ENCODE measurements at regions not wholly inside any gene's neighbourhood (a gene's known extent, or its start where the extent isn't known, plus 50 kb on each side); places are given as distances from the start of the nearest gene placed in this dataset.

DNA sequence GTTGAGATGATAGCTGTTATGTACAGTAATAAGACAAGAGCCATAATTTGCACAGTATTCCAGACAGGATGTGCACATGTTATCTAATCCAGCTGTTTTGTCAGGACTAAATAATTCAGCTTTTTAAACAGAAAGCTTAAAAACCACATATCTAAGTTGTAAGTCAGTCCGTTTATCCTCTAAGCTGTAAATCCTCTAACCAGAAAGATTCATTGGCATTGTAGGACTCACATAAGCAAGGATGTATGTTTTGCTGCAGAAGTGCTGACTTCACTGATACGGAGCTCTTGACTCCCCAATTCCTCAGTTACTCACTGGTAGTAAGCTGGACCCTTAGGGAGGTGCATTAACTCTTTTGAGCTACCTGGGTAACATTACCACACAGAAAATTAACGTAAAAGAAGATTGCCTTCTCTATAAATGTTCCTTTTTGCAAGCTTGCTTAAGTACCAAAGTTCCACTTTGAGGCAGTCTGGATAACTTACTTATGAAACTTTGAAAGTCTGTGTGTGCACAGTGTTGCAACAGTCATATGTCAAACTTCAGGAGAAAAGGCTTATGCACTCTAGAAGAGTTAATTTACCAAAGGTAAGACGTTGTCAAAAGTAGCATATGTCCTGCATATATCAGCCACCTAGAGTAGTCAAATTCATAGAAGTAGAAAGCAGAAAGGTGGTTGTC is 58.3 kb upstream of the MAGEB2 start:
- no peak overlapping the region for H3K4me3 ChIP-seq (ENCODE audit: low read depth, low read length)
- DNase-seq (ENCODE audit: low read depth): no peak
- TF ChIP-seq, protein P1, sequence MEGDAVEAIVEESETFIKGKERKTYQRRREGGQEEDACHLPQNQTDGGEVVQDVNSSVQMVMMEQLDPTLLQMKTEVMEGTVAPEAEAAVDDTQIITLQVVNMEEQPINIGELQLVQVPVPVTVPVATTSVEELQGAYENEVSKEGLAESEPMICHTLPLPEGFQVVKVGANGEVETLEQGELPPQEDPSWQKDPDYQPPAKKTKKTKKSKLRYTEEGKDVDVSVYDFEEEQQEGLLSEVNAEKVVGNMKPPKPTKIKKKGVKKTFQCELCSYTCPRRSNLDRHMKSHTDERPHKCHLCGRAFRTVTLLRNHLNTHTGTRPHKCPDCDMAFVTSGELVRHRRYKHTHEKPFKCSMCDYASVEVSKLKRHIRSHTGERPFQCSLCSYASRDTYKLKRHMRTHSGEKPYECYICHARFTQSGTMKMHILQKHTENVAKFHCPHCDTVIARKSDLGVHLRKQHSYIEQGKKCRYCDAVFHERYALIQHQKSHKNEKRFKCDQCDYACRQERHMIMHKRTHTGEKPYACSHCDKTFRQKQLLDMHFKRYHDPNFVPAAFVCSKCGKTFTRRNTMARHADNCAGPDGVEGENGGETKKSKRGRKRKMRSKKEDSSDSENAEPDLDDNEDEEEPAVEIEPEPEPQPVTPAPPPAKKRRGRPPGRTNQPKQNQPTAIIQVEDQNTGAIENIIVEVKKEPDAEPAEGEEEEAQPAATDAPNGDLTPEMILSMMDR (IDR thresholded peaks at IDR 0.05; ENCODE audit: insufficient read depth, low read length): no peak

DNA sequence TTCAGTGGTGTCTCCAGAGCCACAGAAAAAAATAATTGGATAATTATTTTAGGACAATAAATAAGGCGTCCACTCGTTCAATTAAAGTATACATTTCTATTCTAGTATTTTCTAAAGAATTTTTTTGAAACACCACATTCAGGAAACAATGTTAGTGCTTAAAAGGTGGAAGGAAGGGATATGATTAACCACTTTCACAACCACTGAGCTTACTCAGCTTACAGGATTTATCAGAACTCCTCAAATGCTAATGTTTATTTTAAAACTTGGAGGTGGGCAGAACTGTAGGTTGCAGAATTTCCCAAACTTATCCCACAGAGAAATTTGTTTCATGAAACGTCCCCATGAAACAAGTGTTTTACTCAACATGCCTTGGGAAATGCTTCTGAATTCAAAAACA is 54.3 kb upstream of the MAGEB2 start:
- no peak for DNase-seq (ENCODE audit: low read depth)
- TF ChIP-seq, protein P1 (IDR thresholded peaks at IDR 0.05; ENCODE audit: insufficient read depth, low read length): no peak
- H3K4me3 ChIP-seq (ENCODE audit: low read depth, low read length): no peak overlapping the region
